ENCODE measurements at regions not wholly inside any gene's neighbourhood (a gene's known extent, or its start where the extent isn't known, plus 50 kb on each side); places are given as distances from the start of the nearest gene placed in this dataset.

DNA sequence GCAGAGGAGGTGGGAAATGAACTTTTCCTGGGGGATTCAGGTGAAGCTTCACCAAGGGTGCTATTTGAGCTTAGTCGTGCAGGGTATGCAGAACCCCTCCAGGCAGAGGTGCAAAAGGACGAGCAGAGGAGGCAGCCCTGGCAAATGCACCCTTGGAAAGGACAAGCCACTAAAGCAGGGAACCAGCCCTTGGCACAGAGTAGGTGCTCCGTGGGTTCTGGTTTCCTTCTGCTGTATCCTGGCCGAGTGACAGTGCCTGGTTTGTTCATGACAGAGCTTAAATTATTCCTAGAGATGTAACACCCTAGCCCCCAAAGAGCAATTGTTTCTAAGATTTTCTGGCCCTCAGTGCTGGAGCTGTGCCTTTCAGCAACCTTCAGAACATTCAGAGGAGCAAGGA, 73.4 kb upstream of the SYT6 start:
- Histone ChIP-seq H3K4me3 (ENCODE audit: low read length) (no peak overlapping the region), H3K36me3 (ENCODE audit: insufficient read depth, low read length) (no peaks in the 10 kb centered on the region), H3K9ac (ENCODE audit: low read length) (no peak overlapping the region), H3K9me3 (ENCODE audit: low read length) (no peaks in the 10 kb centered on the region), H3K27ac (ENCODE audit: low read length) (no peak overlapping the region), H3K4me2 (ENCODE audit: low read length) (no peak overlapping the region), H3K79me2 (replicated peaks; ENCODE audit: insufficient read depth, low read length) (no peaks in the 10 kb centered on the region), H2AFZ (ENCODE audit: low read depth, low read length) (no peak overlapping the region), H4K20me1 (ENCODE audit: insufficient read depth) (no peaks in the 10 kb centered on the region), H3F3A (ENCODE audit: insufficient read depth, low read length, poor library complexity, severe bottlenecking) (no peaks in the 10 kb centered on the region), H3K27me3 (ENCODE audit: insufficient read depth, low read depth, low read length) (no peaks in the 10 kb centered on the region), H3K9me2 (ENCODE audit: insufficient read depth, low read length) (no peaks in the 10 kb centered on the region)
- TF ChIP-seq MXI1 (conservative IDR thresholded peaks at IDR 0.05; ENCODE audit: poor library complexity, severe bottlenecking) (no peak), EZH2 (IDR thresholded peaks at IDR 0.05; ENCODE audit: borderline replicate concordance, insufficient read depth, low read length, poor library complexity, severe bottlenecking) (no peak), TAF1 (IDR thresholded peaks at IDR 0.05; ENCODE audit: low read depth) (no peak), SMC3 (conservative IDR thresholded peaks at IDR 0.05; ENCODE audit: poor library complexity) (no peak), POLR2AphosphoS5 (IDR thresholded peaks at IDR 0.05) (no peak), EP300 (conservative IDR thresholded peaks at IDR 0.05; ENCODE audit: poor library complexity, severe bottlenecking) (no peak), RAD21 (conservative IDR thresholded peaks at IDR 0.05) (no peak)
- TF ChIP-seq, protein P1, sequence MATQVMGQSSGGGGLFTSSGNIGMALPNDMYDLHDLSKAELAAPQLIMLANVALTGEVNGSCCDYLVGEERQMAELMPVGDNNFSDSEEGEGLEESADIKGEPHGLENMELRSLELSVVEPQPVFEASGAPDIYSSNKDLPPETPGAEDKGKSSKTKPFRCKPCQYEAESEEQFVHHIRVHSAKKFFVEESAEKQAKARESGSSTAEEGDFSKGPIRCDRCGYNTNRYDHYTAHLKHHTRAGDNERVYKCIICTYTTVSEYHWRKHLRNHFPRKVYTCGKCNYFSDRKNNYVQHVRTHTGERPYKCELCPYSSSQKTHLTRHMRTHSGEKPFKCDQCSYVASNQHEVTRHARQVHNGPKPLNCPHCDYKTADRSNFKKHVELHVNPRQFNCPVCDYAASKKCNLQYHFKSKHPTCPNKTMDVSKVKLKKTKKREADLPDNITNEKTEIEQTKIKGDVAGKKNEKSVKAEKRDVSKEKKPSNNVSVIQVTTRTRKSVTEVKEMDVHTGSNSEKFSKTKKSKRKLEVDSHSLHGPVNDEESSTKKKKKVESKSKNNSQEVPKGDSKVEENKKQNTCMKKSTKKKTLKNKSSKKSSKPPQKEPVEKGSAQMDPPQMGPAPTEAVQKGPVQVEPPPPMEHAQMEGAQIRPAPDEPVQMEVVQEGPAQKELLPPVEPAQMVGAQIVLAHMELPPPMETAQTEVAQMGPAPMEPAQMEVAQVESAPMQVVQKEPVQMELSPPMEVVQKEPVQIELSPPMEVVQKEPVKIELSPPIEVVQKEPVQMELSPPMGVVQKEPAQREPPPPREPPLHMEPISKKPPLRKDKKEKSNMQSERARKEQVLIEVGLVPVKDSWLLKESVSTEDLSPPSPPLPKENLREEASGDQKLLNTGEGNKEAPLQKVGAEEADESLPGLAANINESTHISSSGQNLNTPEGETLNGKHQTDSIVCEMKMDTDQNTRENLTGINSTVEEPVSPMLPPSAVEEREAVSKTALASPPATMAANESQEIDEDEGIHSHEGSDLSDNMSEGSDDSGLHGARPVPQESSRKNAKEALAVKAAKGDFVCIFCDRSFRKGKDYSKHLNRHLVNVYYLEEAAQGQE (IDR thresholded peaks at IDR 0.05; ENCODE audit: borderline replicate concordance): no peak
- TF ChIP-seq, protein P2, sequence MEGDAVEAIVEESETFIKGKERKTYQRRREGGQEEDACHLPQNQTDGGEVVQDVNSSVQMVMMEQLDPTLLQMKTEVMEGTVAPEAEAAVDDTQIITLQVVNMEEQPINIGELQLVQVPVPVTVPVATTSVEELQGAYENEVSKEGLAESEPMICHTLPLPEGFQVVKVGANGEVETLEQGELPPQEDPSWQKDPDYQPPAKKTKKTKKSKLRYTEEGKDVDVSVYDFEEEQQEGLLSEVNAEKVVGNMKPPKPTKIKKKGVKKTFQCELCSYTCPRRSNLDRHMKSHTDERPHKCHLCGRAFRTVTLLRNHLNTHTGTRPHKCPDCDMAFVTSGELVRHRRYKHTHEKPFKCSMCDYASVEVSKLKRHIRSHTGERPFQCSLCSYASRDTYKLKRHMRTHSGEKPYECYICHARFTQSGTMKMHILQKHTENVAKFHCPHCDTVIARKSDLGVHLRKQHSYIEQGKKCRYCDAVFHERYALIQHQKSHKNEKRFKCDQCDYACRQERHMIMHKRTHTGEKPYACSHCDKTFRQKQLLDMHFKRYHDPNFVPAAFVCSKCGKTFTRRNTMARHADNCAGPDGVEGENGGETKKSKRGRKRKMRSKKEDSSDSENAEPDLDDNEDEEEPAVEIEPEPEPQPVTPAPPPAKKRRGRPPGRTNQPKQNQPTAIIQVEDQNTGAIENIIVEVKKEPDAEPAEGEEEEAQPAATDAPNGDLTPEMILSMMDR (IDR thresholded peaks at IDR 0.05; ENCODE audit: poor library complexity, severe bottlenecking): no peak

DNA sequence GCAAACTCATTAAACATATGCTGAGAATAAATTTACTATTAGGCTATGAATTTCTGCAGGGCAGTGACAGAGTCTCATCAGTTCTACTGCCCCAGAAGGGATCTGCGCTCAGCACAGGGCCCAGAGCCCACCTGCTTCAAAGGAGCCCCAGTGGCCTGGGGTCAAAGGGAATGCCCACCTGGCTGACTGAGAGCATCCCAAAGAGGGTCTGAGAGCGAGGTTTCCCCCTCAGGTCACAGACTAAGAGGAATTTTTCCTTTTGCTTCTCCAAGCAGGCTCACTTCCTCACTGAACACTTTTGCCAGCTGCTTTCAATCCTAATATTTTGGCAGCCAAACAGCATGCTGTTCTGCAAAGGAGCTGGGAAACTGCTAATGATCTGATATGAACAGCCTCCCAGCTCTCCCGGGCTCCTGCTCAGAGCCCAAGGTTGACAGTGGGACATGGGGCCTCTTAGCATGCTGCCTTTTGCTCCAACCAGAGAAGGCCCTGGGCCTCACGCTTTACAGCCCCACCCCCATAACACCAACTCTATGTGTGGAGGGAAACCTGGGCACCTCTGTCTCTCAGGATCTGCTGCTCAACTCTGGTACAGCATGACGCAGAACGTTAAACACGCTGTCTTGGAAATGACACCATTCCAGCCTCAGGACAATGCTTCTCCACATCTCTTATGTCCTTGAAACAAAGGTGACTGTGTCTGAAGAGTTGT, 70.7 kb upstream of the SYT6 start:
- Histone ChIP-seq H3F3A (ENCODE audit: insufficient read depth, low read length, poor library complexity, severe bottlenecking) (no peaks in the 10 kb centered on the region), H3K9ac (ENCODE audit: low read length) (no peak overlapping the region), H4K20me1 (ENCODE audit: insufficient read depth) (no peaks in the 10 kb centered on the region), H3K9me3 (ENCODE audit: low read length) (no peaks in the 10 kb centered on the region), H3K36me3 (ENCODE audit: insufficient read depth, low read length) (no peaks in the 10 kb centered on the region), H3K4me3 (ENCODE audit: low read length) (no peak overlapping the region), H3K79me2 (replicated peaks; ENCODE audit: insufficient read depth, low read length) (no peaks in the 10 kb centered on the region), H2AFZ (ENCODE audit: low read depth, low read length) (no peak overlapping the region), H3K27me3 (ENCODE audit: insufficient read depth, low read depth, low read length) (no peaks in the 10 kb centered on the region), H3K27ac (ENCODE audit: low read length) (no peak overlapping the region), H3K9me2 (ENCODE audit: insufficient read depth, low read length) (no peaks in the 10 kb centered on the region), H3K4me2 (ENCODE audit: low read length) (no peak overlapping the region)
- TF ChIP-seq, protein P2 (IDR thresholded peaks at IDR 0.05; ENCODE audit: poor library complexity, severe bottlenecking): no peak
- TF ChIP-seq EP300 (conservative IDR thresholded peaks at IDR 0.05; ENCODE audit: poor library complexity, severe bottlenecking): no peak
- no peak for TF ChIP-seq TAF1 (IDR thresholded peaks at IDR 0.05; ENCODE audit: low read depth)
- TF ChIP-seq POLR2AphosphoS5 (IDR thresholded peaks at IDR 0.05): no peak
- TF ChIP-seq, protein P1 (IDR thresholded peaks at IDR 0.05; ENCODE audit: borderline replicate concordance): no peak
- TF ChIP-seq SMC3 (conservative IDR thresholded peaks at IDR 0.05; ENCODE audit: poor library complexity): no peak
- TF ChIP-seq EZH2 (IDR thresholded peaks at IDR 0.05; ENCODE audit: borderline replicate concordance, insufficient read depth, low read length, poor library complexity, severe bottlenecking): no peak
- no peak for TF ChIP-seq MXI1 (conservative IDR thresholded peaks at IDR 0.05; ENCODE audit: poor library complexity, severe bottlenecking)
- no peak for TF ChIP-seq RAD21 (conservative IDR thresholded peaks at IDR 0.05)
